ENCODE measurements at regions not wholly inside any gene's neighbourhood (a gene's known extent, or its start where the extent isn't known, plus 50 kb on each side); places are given as distances from the start of the nearest gene placed in this dataset.

GRCh38 chr7:106196460-106197021 lies 84.4 kb upstream of the SYPL1 start:
- no peak for DNase-seq (ENCODE audit: low read depth)

GRCh38 chr7:106193661-106194060 lies 81.5 kb upstream of the SYPL1 start:
- no peak for DNase-seq (ENCODE audit: low read depth)

GRCh38 chr7:106190589-106191330 lies 78.6 kb upstream of the SYPL1 start:
- DNase-seq (ENCODE audit: low read depth), result no peak

GRCh38 chr7:106187613-106188350 lies 75.7 kb upstream of the SYPL1 start:
- no peak for DNase-seq (ENCODE audit: low read depth)

GRCh38 chr7:106185719-106186118 lies 73.6 kb upstream of the SYPL1 start:
- DNase-seq (ENCODE audit: low read depth), result no peak

GRCh38 chr7:106183952-106184351 lies 71.8 kb upstream of the SYPL1 start:
- DNase-seq (ENCODE audit: low read depth), result no peak

GRCh38 chr7:106182904-106183303 lies 70.8 kb upstream of the SYPL1 start:
- no peak for DNase-seq (ENCODE audit: low read depth)

GRCh38 chr7:106181658-106182265 lies 69.7 kb upstream of the SYPL1 start:
- DNase-seq (ENCODE audit: low read depth), result no peak

GRCh38 chr7:106180721-106181120 lies 68.6 kb upstream of the SYPL1 start:
- no peak for DNase-seq (ENCODE audit: low read depth)

- no peak for DNase-seq (ENCODE audit: low read depth)
These were observed 67.1 kb upstream of the SYPL1 start for GRCh38 chr7:106179256-106179655.

GRCh38 chr7:106178593-106179134 lies 66.6 kb upstream of the SYPL1 start:
- no peak for DNase-seq (ENCODE audit: low read depth)

GRCh38 chr7:106177738-106178592 lies 65.9 kb upstream of the SYPL1 start:
- no peak for DNase-seq (ENCODE audit: low read depth)

- DNase-seq (ENCODE audit: low read depth), result no peak
These were observed 65.2 kb upstream of the SYPL1 start for GRCh38 chr7:106177300-106177690.

GRCh38 chr7:106176414-106177299 lies 64.5 kb upstream of the SYPL1 start:
- peak; percentile 52 for DNase-seq (ENCODE audit: low read depth)

- no peak for DNase-seq (ENCODE audit: low read depth)
These were observed 63.4 kb upstream of the SYPL1 start for GRCh38 chr7:106175507-106175906.

- DNase-seq (ENCODE audit: low read depth), result no peak
These were observed 58.5 kb upstream of the SYPL1 start for GRCh38 chr7:106170651-106171050.

- DNase-seq (ENCODE audit: low read depth), result no peak
These were observed 57.9 kb upstream of the SYPL1 start for GRCh38 chr7:106169821-106170610.

- no peak for DNase-seq (ENCODE audit: low read depth)
These were observed 55.5 kb upstream of the SYPL1 start for GRCh38 chr7:106167439-106168136.

Measured in stimulated activated CD8-positive, alpha-beta memory T cell treated with anti-CD3 and anti-CD28 coated beads, Interleukin-7, amount 100 ng/mL, for 24 hours (primary cell).